ENCODE measurements at regions not wholly inside any gene's neighbourhood (a gene's known extent, or its start where the extent isn't known, plus 50 kb on each side); places are given as distances from the start of the nearest gene placed in this dataset.

GRCh38 chr3:146928421-146929059, 323.4 kb upstream of the PLSCR5 start:
- Histone ChIP-seq H3K4ac (ENCODE audit: low read depth in 1 of 2, low read length in 2 of 2) (no peak overlapping the region), H2BK120ac (ENCODE audit: low read depth, low read length) (no peak overlapping the region), H2AK5ac (ENCODE audit: low read length, severe bottlenecking) (no peak overlapping the region), H3K79me1 (replicated peaks; ENCODE audit: low read length, poor library complexity, severe bottlenecking) (no peaks in the 10 kb centered on the region), H3K27ac (ENCODE audit: low read length, poor library complexity, severe bottlenecking) (no peak overlapping the region), H3K36me3 (ENCODE audit: control insufficient read depth in 1 of 2, insufficient read depth in 2 of 2, low read depth in 1 of 2, low read length in 2 of 2) (no peaks in the 10 kb centered on the region), H2BK15ac (ENCODE audit: low read depth, poor library complexity, severe bottlenecking) (no peak overlapping the region), H2AFZ (ENCODE audit: low read depth, low read length) (no peak overlapping the region), H2BK12ac (ENCODE audit: low read length in 2 of 2) (no peak overlapping the region), H4K8ac (ENCODE audit: low read length) (no peak overlapping the region), H3K4me3 (ENCODE audit: insufficient read depth in 1 of 2, low read depth in 1 of 2, low read length in 2 of 2) (no peak overlapping the region), H3K18ac (ENCODE audit: low read depth in 1 of 2, low read length in 2 of 2) (no peak overlapping the region), H3K4me2 (ENCODE audit: low read length, poor library complexity, severe bottlenecking) (no peak overlapping the region), H3K23ac (ENCODE audit: low read length in 2 of 2) (no peak overlapping the region), H3K9me3 (ENCODE audit: control insufficient read depth, low read length) (no peaks in the 10 kb centered on the region), H3K14ac (ENCODE audit: low read length in 2 of 2) (no peak overlapping the region), H3K4me1 (ENCODE audit: control insufficient read depth, insufficient read depth, low read depth, low read length) (no peaks in the 10 kb centered on the region), H3K9ac (ENCODE audit: low read length) (no peak overlapping the region), H3K27me3 (ENCODE audit: control insufficient read depth in 1 of 2, insufficient read depth in 1 of 2, low read length in 2 of 2) (no peaks in the 10 kb centered on the region), H4K91ac (ENCODE audit: low read length) (no peak overlapping the region), H2BK5ac (ENCODE audit: low read depth, low read length, poor library complexity, severe bottlenecking) (no peak overlapping the region)
- WGBS, result 95% methylated on average over 6 of the region's 7 CpGs
- no peak for DNase-seq

GRCh38 chr3:146921693-146922092, 316.5 kb upstream of the PLSCR5 start:
- Histone ChIP-seq H3K23ac (ENCODE audit: low read length in 2 of 2) (no peak overlapping the region), H2AFZ (ENCODE audit: low read depth, low read length) (no peak overlapping the region), H3K36me3 (ENCODE audit: control insufficient read depth in 1 of 2, insufficient read depth in 2 of 2, low read depth in 1 of 2, low read length in 2 of 2) (no peaks in the 10 kb centered on the region), H3K79me1 (replicated peaks; ENCODE audit: low read length, poor library complexity, severe bottlenecking) (no peaks in the 10 kb centered on the region), H3K9me3 (ENCODE audit: control insufficient read depth, low read length) (peaks cover 3% of the 10 kb centered on the region), H3K9ac (ENCODE audit: low read length) (no peak overlapping the region), H3K18ac (ENCODE audit: low read depth in 1 of 2, low read length in 2 of 2) (no peak overlapping the region), H3K27ac (ENCODE audit: low read length, poor library complexity, severe bottlenecking) (no peak overlapping the region), H2BK15ac (ENCODE audit: low read depth, poor library complexity, severe bottlenecking) (no peak overlapping the region), H2BK12ac (ENCODE audit: low read length in 2 of 2) (no peak overlapping the region), H3K4me3 (ENCODE audit: insufficient read depth in 1 of 2, low read depth in 1 of 2, low read length in 2 of 2) (no peak overlapping the region), H4K91ac (ENCODE audit: low read length) (no peak overlapping the region), H4K8ac (ENCODE audit: low read length) (no peak overlapping the region), H2BK5ac (ENCODE audit: low read depth, low read length, poor library complexity, severe bottlenecking) (no peak overlapping the region), H3K14ac (ENCODE audit: low read length in 2 of 2) (no peak overlapping the region), H2AK5ac (ENCODE audit: low read length, severe bottlenecking) (no peak overlapping the region), H3K4me2 (ENCODE audit: low read length, poor library complexity, severe bottlenecking) (no peak overlapping the region), H3K4me1 (ENCODE audit: control insufficient read depth, insufficient read depth, low read depth, low read length) (peaks cover 2% of the 10 kb centered on the region), H3K27me3 (ENCODE audit: control insufficient read depth in 1 of 2, insufficient read depth in 1 of 2, low read length in 2 of 2) (no peaks in the 10 kb centered on the region), H2BK120ac (ENCODE audit: low read depth, low read length) (no peak overlapping the region), H3K4ac (ENCODE audit: low read depth in 1 of 2, low read length in 2 of 2) (no peak overlapping the region)
- no peak for DNase-seq
- 95% methylated on average over 8 of the region's 8 CpGs for WGBS

DNA sequence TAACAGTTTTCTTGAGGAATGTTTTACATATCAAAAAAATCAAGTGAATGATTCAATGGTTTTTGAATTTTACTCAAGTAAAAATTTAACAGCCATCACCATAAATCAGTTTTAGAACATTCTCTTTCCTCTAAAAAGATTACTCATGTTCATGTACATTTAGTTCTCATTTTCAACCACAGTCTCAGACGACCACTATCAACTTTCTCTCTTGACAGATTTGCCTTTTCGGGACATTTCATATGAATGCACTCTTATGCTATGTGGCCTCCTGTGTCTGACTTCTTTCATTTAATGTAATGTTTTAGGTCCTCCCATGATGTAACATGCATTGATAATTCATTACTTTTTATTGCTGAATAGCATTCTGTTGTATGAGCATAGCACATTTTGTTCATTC, 309.3 kb upstream of the PLSCR5 start:
- Histone ChIP-seq H2AK5ac (ENCODE audit: low read length, severe bottlenecking) (no peak overlapping the region), H3K23ac (ENCODE audit: low read length in 2 of 2) (no peak overlapping the region), H3K14ac (ENCODE audit: low read length in 2 of 2) (no peak overlapping the region), H4K91ac (ENCODE audit: low read length) (no peak overlapping the region), H3K4me3 (ENCODE audit: insufficient read depth in 1 of 2, low read depth in 1 of 2, low read length in 2 of 2) (no peak overlapping the region), H2BK12ac (ENCODE audit: low read length in 2 of 2) (no peak overlapping the region), H3K79me1 (replicated peaks; ENCODE audit: low read length, poor library complexity, severe bottlenecking) (no peaks in the 10 kb centered on the region), H3K27ac (ENCODE audit: low read length, poor library complexity, severe bottlenecking) (peak overlapping the region; percentile 33), H3K36me3 (ENCODE audit: control insufficient read depth in 1 of 2, insufficient read depth in 2 of 2, low read depth in 1 of 2, low read length in 2 of 2) (no peaks in the 10 kb centered on the region), H3K4ac (ENCODE audit: low read depth in 1 of 2, low read length in 2 of 2) (no peak overlapping the region), H4K8ac (ENCODE audit: low read length) (no peak overlapping the region), H3K4me1 (ENCODE audit: control insufficient read depth, insufficient read depth, low read depth, low read length) (no peaks in the 10 kb centered on the region), H3K18ac (ENCODE audit: low read depth in 1 of 2, low read length in 2 of 2) (no peak overlapping the region), H2AFZ (ENCODE audit: low read depth, low read length) (no peak overlapping the region), H3K9ac (ENCODE audit: low read length) (no peak overlapping the region), H2BK15ac (ENCODE audit: low read depth, poor library complexity, severe bottlenecking) (no peak overlapping the region), H3K9me3 (ENCODE audit: control insufficient read depth, low read length) (peaks cover 1% of the 10 kb centered on the region), H3K4me2 (ENCODE audit: low read length, poor library complexity, severe bottlenecking) (no peak overlapping the region), H3K27me3 (ENCODE audit: control insufficient read depth in 1 of 2, insufficient read depth in 1 of 2, low read length in 2 of 2) (no peaks in the 10 kb centered on the region), H2BK5ac (ENCODE audit: low read depth, low read length, poor library complexity, severe bottlenecking) (no peak overlapping the region), H2BK120ac (ENCODE audit: low read depth, low read length) (no peak overlapping the region)
- 75% methylated on average over 1 of the region's 2 CpGs for WGBS
- DNase-seq, result no peak

DNA sequence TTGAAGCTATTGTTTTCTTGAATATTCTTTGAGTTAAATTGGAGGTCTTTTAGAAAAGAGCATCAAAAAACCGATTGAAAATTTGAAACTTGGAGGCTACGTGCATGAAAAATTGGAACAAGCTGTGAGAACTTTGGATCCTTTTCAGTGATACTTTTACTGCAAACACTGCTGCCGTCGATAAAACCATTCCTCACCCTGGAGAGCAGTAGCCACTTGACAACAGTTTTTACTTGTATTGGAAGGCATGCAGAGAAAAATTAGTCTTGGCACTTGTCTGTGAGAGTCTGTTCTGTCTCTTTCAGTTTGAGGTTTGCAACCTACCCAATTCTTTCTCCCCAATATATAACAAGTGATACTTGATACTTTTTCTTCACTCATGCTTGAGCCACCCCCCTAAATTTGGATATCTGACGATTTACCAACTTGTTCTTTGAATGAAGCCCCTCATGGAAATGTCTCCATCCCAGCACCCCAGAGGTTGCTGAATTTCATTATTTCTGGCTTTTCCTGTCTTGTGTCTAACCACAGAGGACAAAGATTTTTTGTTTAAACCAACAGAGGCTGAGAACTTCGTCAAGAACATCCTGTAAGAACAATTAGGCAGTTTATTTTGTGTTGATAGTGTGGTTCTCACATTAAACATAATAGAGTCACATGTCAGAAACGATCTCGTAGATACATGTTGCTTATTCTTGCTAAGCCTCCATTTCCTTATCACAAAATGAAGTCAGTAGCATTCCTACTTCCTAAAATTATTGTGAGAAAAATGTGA, 307.3 kb upstream of the PLSCR5 start:
- H3K9ac ChIP-seq (ENCODE audit: low read length), result peak overlapping the region; percentile 33
- H3K27ac ChIP-seq (ENCODE audit: low read length, poor library complexity, severe bottlenecking), result no peak overlapping the region
- H3K18ac ChIP-seq (ENCODE audit: low read depth in 1 of 2, low read length in 2 of 2), result no peak overlapping the region
- no peak overlapping the region for H3K4ac ChIP-seq (ENCODE audit: low read depth in 1 of 2, low read length in 2 of 2)
- no peak overlapping the region for H2BK12ac ChIP-seq (ENCODE audit: low read length in 2 of 2)
- no peak overlapping the region for H3K23ac ChIP-seq (ENCODE audit: low read length in 2 of 2)
- no peak for DNase-seq
- no peak overlapping the region for H4K8ac ChIP-seq (ENCODE audit: low read length)
- no peaks in the 10 kb centered on the region for H3K79me1 ChIP-seq (replicated peaks; ENCODE audit: low read length, poor library complexity, severe bottlenecking)
- no peak overlapping the region for H2AFZ ChIP-seq (ENCODE audit: low read depth, low read length)
- no peak overlapping the region for H3K14ac ChIP-seq (ENCODE audit: low read length in 2 of 2)
- H3K4me2 ChIP-seq (ENCODE audit: low read length, poor library complexity, severe bottlenecking), result no peak overlapping the region
- no peak overlapping the region for H2AK5ac ChIP-seq (ENCODE audit: low read length, severe bottlenecking)
- H3K4me3 ChIP-seq (ENCODE audit: insufficient read depth in 1 of 2, low read depth in 1 of 2, low read length in 2 of 2), result peak overlapping the region in 1 of 2 experiments; percentile 26
- no peaks in the 10 kb centered on the region for H3K27me3 ChIP-seq (ENCODE audit: control insufficient read depth in 1 of 2, insufficient read depth in 1 of 2, low read length in 2 of 2)
- H2BK5ac ChIP-seq (ENCODE audit: low read depth, low read length, poor library complexity, severe bottlenecking), result no peak overlapping the region
- H2BK15ac ChIP-seq (ENCODE audit: low read depth, poor library complexity, severe bottlenecking), result no peak overlapping the region
- H2BK120ac ChIP-seq (ENCODE audit: low read depth, low read length), result no peak overlapping the region
- H3K36me3 ChIP-seq (ENCODE audit: control insufficient read depth in 1 of 2, insufficient read depth in 2 of 2, low read depth in 1 of 2, low read length in 2 of 2), result no peaks in the 10 kb centered on the region
- 75% methylated on average over 6 of the region's 8 CpGs for WGBS
- no peak overlapping the region for H4K91ac ChIP-seq (ENCODE audit: low read length)
- H3K4me1 ChIP-seq (ENCODE audit: control insufficient read depth, insufficient read depth, low read depth, low read length), result no peaks in the 10 kb centered on the region
- no peaks in the 10 kb centered on the region for H3K9me3 ChIP-seq (ENCODE audit: control insufficient read depth, low read length)
